Mammary epithelial cell (primary cell): ENCODE measurements at regions not wholly inside any gene's neighbourhood (a gene's known extent, or its start where the extent isn't known, plus 50 kb on each side); places are given as distances from the start of the nearest gene placed in this dataset.

Experiments used
- EZH2 ChIP-seq: IDR thresholded peaks from 2 replicates; pipeline ENCODE4 v1.6.1; 2012; ENCODE audit warnings: low read length, inconsistent platforms, borderline replicate concordance
- TF ChIP-seq, protein P1 (sequence below), 2 donors: IDR thresholded peaks in 1 of 2; conservative IDR thresholded peaks in 1 of 2; 2 replicates each; pipeline ENCODE4 v1.5.1; 2011 to 2012; ENCODE audit warnings: inconsistent platforms in 2 of 2, low read length in 2 of 2, mild to moderate bottlenecking in 2 of 2, control low read depth in 1 of 2, low read depth in 1 of 2; ENCODE audit not compliant: insufficient read depth in 1 of 2; ENCODE audit errors: extremely low read depth in 1 of 2

DNA sequence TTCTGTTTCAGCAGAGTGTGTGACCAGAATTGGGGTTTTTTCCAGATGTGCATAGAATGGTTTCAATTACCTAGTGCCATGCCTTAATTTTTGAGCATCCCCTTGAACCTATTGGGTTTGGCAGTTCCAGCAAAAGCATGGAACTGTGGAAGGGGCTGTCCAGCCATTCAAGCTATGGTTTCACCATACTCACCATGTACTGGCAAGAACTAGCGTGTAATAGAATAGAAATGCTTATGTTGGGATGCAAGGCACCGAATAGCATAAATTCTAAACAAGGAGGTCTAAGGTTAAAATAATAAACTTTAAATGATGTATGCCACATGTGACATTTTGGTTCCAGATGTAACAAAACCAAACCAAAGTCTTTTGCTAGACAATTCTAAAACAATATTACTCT lies 91.4 kb downstream of the MTERF1 start:
- TF ChIP-seq, protein P1, sequence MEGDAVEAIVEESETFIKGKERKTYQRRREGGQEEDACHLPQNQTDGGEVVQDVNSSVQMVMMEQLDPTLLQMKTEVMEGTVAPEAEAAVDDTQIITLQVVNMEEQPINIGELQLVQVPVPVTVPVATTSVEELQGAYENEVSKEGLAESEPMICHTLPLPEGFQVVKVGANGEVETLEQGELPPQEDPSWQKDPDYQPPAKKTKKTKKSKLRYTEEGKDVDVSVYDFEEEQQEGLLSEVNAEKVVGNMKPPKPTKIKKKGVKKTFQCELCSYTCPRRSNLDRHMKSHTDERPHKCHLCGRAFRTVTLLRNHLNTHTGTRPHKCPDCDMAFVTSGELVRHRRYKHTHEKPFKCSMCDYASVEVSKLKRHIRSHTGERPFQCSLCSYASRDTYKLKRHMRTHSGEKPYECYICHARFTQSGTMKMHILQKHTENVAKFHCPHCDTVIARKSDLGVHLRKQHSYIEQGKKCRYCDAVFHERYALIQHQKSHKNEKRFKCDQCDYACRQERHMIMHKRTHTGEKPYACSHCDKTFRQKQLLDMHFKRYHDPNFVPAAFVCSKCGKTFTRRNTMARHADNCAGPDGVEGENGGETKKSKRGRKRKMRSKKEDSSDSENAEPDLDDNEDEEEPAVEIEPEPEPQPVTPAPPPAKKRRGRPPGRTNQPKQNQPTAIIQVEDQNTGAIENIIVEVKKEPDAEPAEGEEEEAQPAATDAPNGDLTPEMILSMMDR (conservative IDR thresholded peaks at IDR 0.05 in 1 of 2, IDR thresholded peaks at IDR 0.05 in 1 of 2; ENCODE audit: extremely low read depth in 1 of 2, insufficient read depth in 1 of 2, low read depth in 1 of 2, low read length in 2 of 2), result no peak
- no peak for TF ChIP-seq EZH2
